ENCODE measurements at regions not wholly inside any gene's neighbourhood (a gene's known extent, or its start where the extent isn't known, plus 50 kb on each side); places are given as distances from the start of the nearest gene placed in this dataset.

GRCh38 chr22:44595841-44596341 is 97.9 kb upstream of the RTL6 start:
- H3K4me3 ChIP-seq (ENCODE audit: insufficient read depth, low read length, poor library complexity, severe bottlenecking) = no peak overlapping the region
- H3K4me2 ChIP-seq (ENCODE audit: low read depth, low read length, poor library complexity, severe bottlenecking) = no peak overlapping the region

GRCh38 chr22:44594951-44595350 is 96.9 kb upstream of the RTL6 start:
- H3K79me2 ChIP-seq (ENCODE audit: insufficient read depth, low read length) = no peaks in the 10 kb centered on the region
- H4K20me1 ChIP-seq (ENCODE audit: low read depth, low read length) = no peaks in the 10 kb centered on the region
- no peak for TF ChIP-seq CTCF (IDR thresholded peaks at IDR 0.05; ENCODE audit: insufficient read depth, low read length, poor library complexity, severe bottlenecking)
- no peak for TF ChIP-seq EZH2phosphoT487 (conservative IDR thresholded peaks at IDR 0.05; ENCODE audit: low read length)
- no peak overlapping the region for H2AFZ ChIP-seq (ENCODE audit: low read depth, low read length, severe bottlenecking)
- no peaks in the 10 kb centered on the region for H3K27me3 ChIP-seq (ENCODE audit: low read length)
- H3K9ac ChIP-seq (ENCODE audit: low read length) = no peak overlapping the region
- H3K27ac ChIP-seq (ENCODE audit: low read depth, low read length) = no peak overlapping the region
- H3F3A ChIP-seq (ENCODE audit: insufficient read depth) = no peaks in the 10 kb centered on the region
- H3K36me3 ChIP-seq (ENCODE audit: low read length) = no peaks in the 10 kb centered on the region
- H3K9me2 ChIP-seq (replicated peaks; ENCODE audit: insufficient read depth, low read length) = no peaks in the 10 kb centered on the region
- H3K4me2 ChIP-seq (ENCODE audit: low read depth, low read length, poor library complexity, severe bottlenecking) = no peak overlapping the region
- no peak overlapping the region for H3K4me3 ChIP-seq (ENCODE audit: insufficient read depth, low read length, poor library complexity, severe bottlenecking)
- H3K9me3 ChIP-seq (ENCODE audit: insufficient read depth, low read length) = no peaks in the 10 kb centered on the region

More at GRCh38 chr22:44595841-44596341, 97.9 kb upstream of the RTL6 start:
- Histone ChIP-seq H3F3A (ENCODE audit: insufficient read depth) (no peaks in the 10 kb centered on the region), H3K9ac (ENCODE audit: low read length) (no peak overlapping the region), H2AFZ (ENCODE audit: low read depth, low read length, severe bottlenecking) (no peak overlapping the region), H3K36me3 (ENCODE audit: low read length) (no peaks in the 10 kb centered on the region), H3K9me2 (replicated peaks; ENCODE audit: insufficient read depth, low read length) (no peaks in the 10 kb centered on the region), H3K27me3 (ENCODE audit: low read length) (no peaks in the 10 kb centered on the region), H3K79me2 (ENCODE audit: insufficient read depth, low read length) (no peaks in the 10 kb centered on the region), H3K9me3 (ENCODE audit: insufficient read depth, low read length) (no peaks in the 10 kb centered on the region), H4K20me1 (ENCODE audit: low read depth, low read length) (no peaks in the 10 kb centered on the region), H3K27ac (ENCODE audit: low read depth, low read length) (no peak overlapping the region)
- TF ChIP-seq CTCF (IDR thresholded peaks at IDR 0.05; ENCODE audit: insufficient read depth, low read length, poor library complexity, severe bottlenecking) = no peak
- TF ChIP-seq EZH2phosphoT487 (conservative IDR thresholded peaks at IDR 0.05; ENCODE audit: low read length) = no peak

- H3K4me2 ChIP-seq (ENCODE audit: low read depth, low read length, poor library complexity, severe bottlenecking) = no peak overlapping the region
- no peaks in the 10 kb centered on the region for H4K20me1 ChIP-seq (ENCODE audit: low read depth, low read length)
- H3K4me3 ChIP-seq (ENCODE audit: insufficient read depth, low read length, poor library complexity, severe bottlenecking) = no peak overlapping the region
- H3K9ac ChIP-seq (ENCODE audit: low read length) = no peak overlapping the region
- H2AFZ ChIP-seq (ENCODE audit: low read depth, low read length, severe bottlenecking) = no peak overlapping the region
- H3K27me3 ChIP-seq (ENCODE audit: low read length) = no peaks in the 10 kb centered on the region
- H3K9me2 ChIP-seq (replicated peaks; ENCODE audit: insufficient read depth, low read length) = no peaks in the 10 kb centered on the region
- no peaks in the 10 kb centered on the region for H3K36me3 ChIP-seq (ENCODE audit: low read length)
- H3F3A ChIP-seq (ENCODE audit: insufficient read depth) = no peaks in the 10 kb centered on the region
- H3K79me2 ChIP-seq (ENCODE audit: insufficient read depth, low read length) = no peaks in the 10 kb centered on the region
- H3K9me3 ChIP-seq (ENCODE audit: insufficient read depth, low read length) = no peaks in the 10 kb centered on the region
- no peak for TF ChIP-seq CTCF (IDR thresholded peaks at IDR 0.05; ENCODE audit: insufficient read depth, low read length, poor library complexity, severe bottlenecking)
- H3K27ac ChIP-seq (ENCODE audit: low read depth, low read length) = no peak overlapping the region
Measured at GRCh38 chr22:44592824-44593148, 94.8 kb upstream of the RTL6 start.
